ENCODE measurements at regions not wholly inside any gene's neighbourhood (a gene's known extent, or its start where the extent isn't known, plus 50 kb on each side); places are given as distances from the start of the nearest gene placed in this dataset.
"Not testable (repeated sequence)": the region's sequence is repeated elsewhere in the genome, so short reads cannot be mapped to it uniquely, and the experiment has no call there.

DNA sequence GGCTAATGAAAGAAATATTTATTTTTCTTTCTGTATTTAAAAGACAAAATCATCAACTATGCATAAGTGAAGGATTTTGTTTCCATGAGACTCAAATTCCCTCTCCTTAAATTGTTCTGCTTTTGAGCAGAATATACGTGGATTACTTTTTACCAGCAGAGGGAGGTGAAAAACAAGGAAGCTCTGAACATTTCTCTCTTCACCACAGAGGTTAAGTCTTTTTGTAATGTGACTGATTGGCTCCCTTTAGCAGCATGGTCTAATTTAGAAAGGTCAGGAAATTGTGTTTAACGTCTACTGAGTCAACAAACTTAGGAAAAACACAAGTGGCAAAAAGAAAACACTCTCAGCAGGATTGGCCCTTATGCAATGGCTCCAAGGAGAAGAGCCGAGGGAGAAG lies 55.1 kb upstream of the F9 start:
- DNase-seq (ENCODE audit: low read depth) = no peak

DNA sequence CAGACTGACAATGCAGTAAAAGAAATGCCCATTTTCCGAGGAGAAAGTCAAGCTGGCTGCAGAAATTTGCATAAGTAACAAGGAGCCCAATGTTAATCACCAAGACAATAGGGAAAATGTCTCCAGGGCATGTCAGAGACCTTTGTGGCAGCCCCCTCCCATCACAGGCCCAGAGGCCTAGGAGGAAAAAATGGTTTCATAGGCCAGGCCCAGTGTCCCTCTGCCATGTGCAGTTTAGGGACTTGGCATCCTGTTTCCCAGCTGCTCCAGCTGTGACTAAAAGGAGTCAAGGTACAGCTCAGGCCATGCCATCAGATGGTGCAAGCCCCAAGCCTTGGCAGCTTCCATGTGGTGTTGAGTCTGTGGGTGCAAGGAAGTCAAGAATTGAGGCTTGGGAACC lies 68.6 kb upstream of the F9 start:
- DNase-seq (ENCODE audit: low read depth) = not testable (repeated sequence)

- DNase-seq (ENCODE audit: low read depth) = no peak
Observed at GRCh38 chrX:139454743-139455142, 75.8 kb upstream of the F9 start.

DNA sequence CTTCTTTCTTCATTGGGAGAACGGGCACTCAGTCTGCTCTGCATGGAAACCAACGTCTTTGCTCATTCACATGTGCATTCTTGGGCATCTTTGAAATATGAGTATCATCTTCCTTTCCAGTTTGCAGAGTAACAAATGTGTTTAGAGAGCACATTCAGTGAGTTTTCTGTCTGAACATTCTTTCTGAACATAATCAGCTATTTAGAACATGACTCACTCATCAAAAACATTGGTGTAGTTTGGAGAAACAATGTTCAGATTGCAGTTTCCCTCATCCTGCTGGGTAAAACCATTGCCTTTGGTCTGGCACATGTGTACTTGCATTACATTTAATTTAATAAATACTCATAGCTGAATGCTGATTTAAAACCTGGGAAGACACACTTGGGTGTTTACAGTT lies 81.5 kb upstream of the F9 start:
- no peak for DNase-seq (ENCODE audit: low read depth)

GRCh38 chrX:139446832-139447231 lies 83.7 kb upstream of the F9 start:
- DNase-seq (ENCODE audit: low read depth) = no peak

DNA sequence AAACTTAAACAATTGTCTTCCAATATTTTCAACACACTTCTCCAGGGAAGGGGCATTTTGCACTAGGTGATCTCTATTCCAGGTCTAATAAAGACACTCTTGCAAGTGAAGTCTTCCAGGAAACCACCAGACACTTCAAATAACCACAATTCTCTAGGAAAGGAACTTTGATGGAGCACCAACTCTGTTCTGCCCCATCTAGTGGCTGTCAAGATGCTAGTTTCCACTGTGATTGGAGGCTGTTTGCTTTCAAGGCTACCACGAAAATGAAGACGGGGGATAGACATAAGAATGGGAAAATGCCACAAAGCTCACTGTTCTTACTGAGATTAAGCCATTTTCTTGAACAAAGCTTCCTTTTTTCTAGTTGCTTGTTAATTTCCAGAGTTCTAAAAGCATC lies 100.6 kb upstream of the F9 start:
- no peak for DNase-seq (ENCODE audit: low read depth)

GRCh38 chrX:139423186-139423585 lies 107.4 kb upstream of the F9 start:
- no peak for DNase-seq (ENCODE audit: low read depth)

GRCh38 chrX:139398258-139398657 lies 132.3 kb upstream of the F9 start:
- DNase-seq (ENCODE audit: low read depth) = not testable (repeated sequence)

GRCh38 chrX:139388254-139388653 lies 142.3 kb upstream of the F9 start:
- no peak for DNase-seq (ENCODE audit: low read depth)

DNA sequence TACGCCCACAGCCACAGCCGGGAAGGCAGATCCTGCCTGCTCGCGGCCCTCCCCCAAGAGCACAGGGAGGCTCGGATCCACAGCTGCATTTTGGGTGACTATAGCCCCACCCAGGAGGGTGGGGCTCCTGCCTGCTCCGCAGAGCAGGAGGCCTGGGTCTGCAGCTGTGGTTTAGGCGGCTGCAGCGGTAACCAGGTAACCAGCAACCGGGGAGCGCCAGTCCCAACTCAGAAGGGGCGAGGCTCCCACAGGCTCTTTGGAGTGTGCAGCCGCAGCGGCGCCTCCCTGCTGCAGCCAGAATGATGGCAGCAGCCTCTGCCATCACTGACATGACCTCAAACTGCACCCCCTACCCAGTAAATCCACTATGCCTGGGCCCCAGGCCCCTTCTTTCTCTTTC lies 148.0 kb upstream of the F9 start:
- DNase-seq (ENCODE audit: low read depth) = no peak

GRCh38 chrX:139376547-139376946 lies 154.0 kb upstream of the F9 start:
- not testable (repeated sequence) for DNase-seq (ENCODE audit: low read depth)

DNA sequence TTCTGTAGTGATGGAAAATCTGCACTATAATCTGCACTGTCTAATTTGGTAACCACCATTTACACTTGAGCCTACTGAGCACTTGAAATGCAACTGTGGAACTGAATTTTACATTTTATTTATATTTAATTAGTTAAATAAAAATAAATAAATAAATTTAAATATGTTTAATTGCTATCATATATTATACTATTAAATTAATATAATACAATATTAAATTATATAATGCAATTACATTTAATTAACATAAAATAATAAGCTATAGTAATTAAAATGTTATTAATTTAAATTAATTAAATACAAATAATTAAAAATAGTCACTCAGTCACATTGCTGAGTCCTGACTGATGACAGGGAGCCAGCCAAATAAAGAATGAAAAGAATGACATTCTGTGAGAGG lies 170.2 kb upstream of the F9 start:
- no peak for DNase-seq (ENCODE audit: low read depth)

GRCh38 chrX:139342594-139342991 lies 187.9 kb upstream of the F9 start:
- DNase-seq (ENCODE audit: low read depth) = not testable (repeated sequence)

DNA sequence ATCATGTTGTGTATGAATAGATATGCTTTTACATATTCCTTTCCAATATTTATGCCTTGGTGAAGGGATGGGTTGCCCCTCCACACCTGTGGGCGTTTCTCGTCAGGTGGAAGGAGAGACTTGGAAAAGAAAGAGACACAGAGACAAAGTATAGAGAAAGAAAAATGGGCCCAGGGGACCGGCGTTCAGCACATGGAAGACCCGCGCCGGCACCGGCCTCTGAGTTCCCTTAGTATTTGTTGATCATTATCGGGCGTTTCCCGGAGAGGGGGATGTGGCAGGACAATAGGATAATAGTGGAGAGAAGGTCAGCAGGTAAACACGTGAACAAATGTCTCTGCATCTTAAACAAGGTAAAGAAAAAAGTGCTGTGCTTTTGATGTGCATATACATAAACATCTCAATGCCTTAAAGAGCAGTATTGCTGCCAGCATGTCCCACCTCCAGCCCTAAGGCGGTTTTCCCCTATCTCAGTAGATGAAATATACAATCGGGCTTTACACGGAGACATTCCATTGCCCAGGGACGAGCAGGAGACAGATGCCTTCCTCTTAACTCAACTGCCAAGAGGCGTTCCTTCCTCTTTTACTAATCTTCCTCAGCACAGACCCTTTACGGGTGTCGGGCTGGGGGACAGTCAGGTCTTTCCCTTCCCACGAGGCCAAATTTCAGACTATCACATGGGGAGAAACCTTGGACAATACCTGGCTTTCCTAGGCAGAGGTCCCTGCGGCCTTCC lies 188.5 kb upstream of the F9 start:
- DNase-seq (ENCODE audit: low read depth) = not testable (repeated sequence)

- no peak for DNase-seq (ENCODE audit: low read depth)
Observed at GRCh38 chrX:139332441-139332840, 198.1 kb upstream of the F9 start.

DNA sequence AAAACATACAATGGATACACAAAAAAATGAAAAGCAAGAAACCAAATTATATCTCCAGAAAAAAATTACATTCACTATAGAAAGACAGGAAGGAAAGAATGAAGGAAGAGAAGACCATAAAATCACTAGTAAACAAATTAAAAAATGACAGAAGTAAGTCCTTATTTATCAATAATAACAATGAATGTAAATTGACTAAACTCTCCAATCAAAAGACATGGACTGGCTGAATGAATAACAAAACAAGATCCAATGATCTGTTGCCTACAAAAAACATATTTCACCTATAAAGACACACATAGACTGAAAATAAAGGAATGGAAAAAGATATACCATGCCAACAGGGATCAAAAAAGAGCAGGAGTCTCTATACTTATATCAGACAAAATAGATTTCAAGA lies 203.2 kb upstream of the F9 start:
- DNase-seq (ENCODE audit: low read depth) = no peak

- no peak for DNase-seq (ENCODE audit: low read depth)
Observed at GRCh38 chrX:139324756-139325155, 205.8 kb upstream of the F9 start.

DNA sequence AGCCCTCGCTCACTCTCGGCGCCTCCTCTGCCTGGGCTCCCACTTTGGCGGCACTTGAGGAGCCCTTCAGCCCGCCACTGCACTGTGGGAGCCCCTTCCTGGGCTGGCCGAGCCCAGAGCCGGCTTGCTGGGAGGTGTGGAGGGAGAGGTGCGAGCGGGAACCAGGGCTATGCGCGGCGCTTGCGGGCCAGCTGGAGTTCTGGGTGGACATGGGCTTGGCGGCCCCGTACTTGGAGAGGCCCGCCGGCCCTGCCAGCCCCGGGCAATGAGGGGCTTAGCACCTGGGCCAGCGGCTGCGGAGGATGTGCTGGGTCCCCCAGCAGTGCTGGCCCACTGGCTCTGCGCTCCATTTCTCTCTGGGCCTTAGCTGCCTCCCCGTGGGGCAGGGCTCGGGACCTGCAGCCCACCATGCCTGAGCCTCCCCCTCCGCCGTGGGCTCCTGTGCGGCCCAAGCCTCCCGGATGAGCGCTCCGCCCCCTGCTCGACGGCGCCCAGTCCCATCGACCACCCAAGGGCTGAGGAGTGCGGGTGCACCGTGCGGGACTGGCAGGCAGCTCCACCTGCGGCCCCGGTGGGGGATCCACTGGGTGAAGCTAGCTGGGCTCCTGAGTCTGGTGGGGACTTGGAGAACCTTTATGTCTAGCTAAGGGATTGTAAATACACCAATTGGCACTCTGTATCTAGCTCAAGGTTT lies 209.7 kb upstream of the F9 start:
- not testable (repeated sequence) for DNase-seq (ENCODE audit: low read depth)

- not testable (repeated sequence) for DNase-seq (ENCODE audit: low read depth)
Observed at GRCh38 chrX:139306675-139307074, 223.9 kb upstream of the F9 start.

GRCh38 chrX:139304471-139304870 lies 226.1 kb upstream of the F9 start:
- no peak for DNase-seq (ENCODE audit: low read depth)

GRCh38 chrX:139299309-139299708 lies 231.2 kb upstream of the F9 start:
- no peak for DNase-seq (ENCODE audit: low read depth)

DNA sequence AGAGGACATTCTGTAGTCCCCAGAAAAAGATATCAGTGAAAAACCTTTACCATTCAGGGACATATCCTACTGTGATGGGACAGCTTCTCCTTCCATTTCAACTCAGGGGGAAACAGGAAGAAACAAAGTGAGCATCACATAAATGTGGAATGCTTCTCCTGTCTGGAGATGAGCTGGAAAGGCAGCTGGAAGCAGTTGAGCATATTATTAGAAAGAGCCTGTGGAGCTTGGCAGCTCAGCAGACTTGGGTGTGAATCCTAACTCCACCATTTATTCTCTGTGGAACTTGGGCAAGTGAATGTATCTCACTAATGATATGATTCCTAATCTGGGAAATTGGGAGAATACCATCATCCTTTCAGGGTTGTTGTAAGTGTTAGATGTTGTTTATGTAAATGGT lies 232.1 kb upstream of the F9 start:
- no peak for DNase-seq (ENCODE audit: low read depth)

DNA sequence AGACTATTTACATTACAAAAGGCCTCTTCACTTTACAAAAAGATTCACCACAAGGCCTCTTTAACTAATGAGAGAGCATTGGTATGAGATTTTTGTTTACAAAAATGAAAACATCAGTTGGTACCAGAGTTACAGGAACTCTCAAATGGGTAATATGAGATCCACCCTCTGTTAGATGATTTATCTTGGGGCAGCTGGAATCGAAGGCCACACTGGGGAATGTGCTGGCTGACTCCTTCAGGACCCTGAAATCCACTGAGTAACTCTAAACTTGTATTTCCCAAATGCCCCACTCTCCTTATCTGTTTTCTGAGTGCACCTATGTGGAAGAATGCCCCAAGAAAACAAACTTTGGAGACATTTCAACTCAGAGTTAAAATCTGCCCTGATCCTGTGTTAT lies 232.9 kb upstream of the F9 start:
- DNase-seq (ENCODE audit: low read depth) = no peak

DNA sequence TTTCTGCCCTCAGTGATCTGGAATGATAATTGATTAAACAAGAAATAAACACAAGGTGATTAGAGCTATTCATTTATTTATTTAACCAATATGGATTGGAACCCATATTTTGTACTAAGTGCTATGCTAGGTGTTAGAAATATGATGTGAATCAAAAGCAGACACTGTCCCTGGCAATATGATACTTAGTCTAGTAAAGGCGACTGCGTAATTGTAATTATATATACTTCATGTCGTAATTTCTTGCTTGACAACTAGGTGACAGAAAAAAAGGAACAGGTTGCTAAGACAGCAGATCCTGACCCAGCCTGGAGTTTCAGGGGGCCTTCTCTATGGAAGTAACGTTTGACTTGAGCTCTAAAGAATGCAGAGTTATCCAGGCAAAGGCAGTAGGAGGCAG lies 236.5 kb upstream of the F9 start:
- DNase-seq (ENCODE audit: low read depth) = no peak
